ENCODE measurements at regions not wholly inside any gene's neighbourhood (a gene's known extent, or its start where the extent isn't known, plus 50 kb on each side); places are given as distances from the start of the nearest gene placed in this dataset.

DNA sequence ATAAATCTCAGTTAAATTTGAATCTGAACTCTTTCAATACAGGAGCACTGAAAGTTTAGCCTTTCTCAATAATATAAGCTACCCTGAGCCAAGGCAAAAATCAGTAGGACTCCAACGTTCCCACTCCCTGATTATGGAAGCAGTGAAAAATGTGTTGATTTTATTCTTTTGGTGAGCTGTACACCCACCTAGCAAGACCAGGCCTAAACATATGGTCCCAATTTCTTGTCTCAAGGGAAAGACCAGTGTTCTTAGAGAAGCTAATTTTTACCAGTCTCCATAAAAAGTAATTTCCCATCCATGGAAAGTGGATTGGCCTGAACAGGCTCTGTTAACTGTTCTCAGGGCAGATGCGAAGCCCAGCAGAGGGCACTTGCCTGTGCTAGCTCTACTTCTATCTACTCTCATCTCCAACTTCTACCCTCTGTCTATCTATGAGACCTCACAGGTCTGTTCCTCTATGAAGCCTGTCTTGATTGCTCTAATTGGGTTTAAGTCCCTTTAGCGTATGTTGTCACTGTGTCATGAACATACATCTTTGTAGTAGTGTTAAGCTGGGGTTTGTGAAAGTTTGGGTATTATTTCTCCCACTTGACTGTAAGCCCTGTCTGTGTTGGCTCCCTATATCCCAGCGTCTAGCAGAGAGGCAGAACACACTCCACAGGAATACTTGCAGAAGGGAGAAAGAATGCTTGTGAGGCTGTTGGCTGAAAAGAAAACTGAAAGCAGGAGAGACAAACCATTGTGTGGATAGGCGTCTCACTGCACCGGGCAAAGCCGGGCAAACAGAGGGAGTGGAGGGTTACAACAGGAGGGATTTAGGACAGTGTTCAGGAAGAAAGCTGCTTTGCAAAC is 167.1 kb upstream of the MAF start:
- Histone ChIP-seq H4K8ac (replicated peaks; ENCODE audit: insufficient read length, low read depth, low read length) (no peak overlapping the region), H3K9ac (ENCODE audit: extremely low read depth, insufficient read length, low read length) (no peak overlapping the region), H3K23ac (ENCODE audit: insufficient read length, low read depth, low read length) (no peak overlapping the region), H3K4ac (ENCODE audit: low read depth, low read length) (no peak overlapping the region), H3K14ac (ENCODE audit: insufficient read depth, low read length) (no peak overlapping the region), H3K79me2 (ENCODE audit: insufficient read depth, low read length) (no peaks in the 10 kb centered on the region), H3K27me3 (ENCODE audit: insufficient read depth, low read length) (no peaks in the 10 kb centered on the region), H2BK5ac (ENCODE audit: insufficient read length, low read length) (no peak overlapping the region), H3K4me1 (ENCODE audit: insufficient read depth, low read length) (peaks cover 3% of the 10 kb centered on the region; the same call in 1 of the 2 replicates), H3K23me2 (ENCODE audit: insufficient read length, low read depth, low read length, poor library complexity, severe bottlenecking) (peaks cover 5% of the 10 kb centered on the region), H3K27ac (ENCODE audit: insufficient read length, low read depth, low read length) (no peak overlapping the region), H2BK120ac (ENCODE audit: low read depth, low read length, poor library complexity, severe bottlenecking) (no peak overlapping the region), H3K56ac (ENCODE audit: insufficient read length, low read depth, low read length) (no peak overlapping the region), H2BK15ac (ENCODE audit: low read depth, low read length) (no peak overlapping the region), H4K91ac (ENCODE audit: insufficient read length, low read depth, low read length) (no peak overlapping the region), H2AK5ac (ENCODE audit: insufficient read length, low read length) (no peak overlapping the region), H4K20me1 (ENCODE audit: control insufficient read depth, insufficient read depth, insufficient read length) (no peaks in the 10 kb centered on the region), H3T11ph (ENCODE audit: low read length) (no peak overlapping the region), H2BK20ac (ENCODE audit: low read depth, low read length, poor library complexity, severe bottlenecking) (no peak overlapping the region), H3K9me3 (ENCODE audit: control insufficient read depth, low read depth, low read length) (no peaks in the 10 kb centered on the region), H3K4me2 (ENCODE audit: insufficient read depth, insufficient read length, low read length) (no peak overlapping the region), H3K18ac (ENCODE audit: insufficient read length, low read depth, low read length) (no peak overlapping the region), H3K79me1 (ENCODE audit: insufficient read depth, low read depth, low read length, poor library complexity, severe bottlenecking) (no peaks in the 10 kb centered on the region), H2BK12ac (ENCODE audit: insufficient read length, low read depth, low read length) (no peak overlapping the region), H4K5ac (ENCODE audit: insufficient read length, low read depth, low read length) (no peak overlapping the region), H2AFZ (ENCODE audit: low read length) (no peak overlapping the region)
- H3K36me3 Mint-ChIP-seq (ENCODE audit: insufficient read depth in 1 of 3, low read depth in 3 of 3), result no peaks in the 10 kb centered on the region
- H3K4me1 Mint-ChIP-seq, result peaks cover 30 to 31% of the 10 kb centered on the region in 2 experiments
- H3K27ac Mint-ChIP-seq, result no peak overlapping the region
- DNase-seq, result no peak
- TF ChIP-seq, protein P1, sequence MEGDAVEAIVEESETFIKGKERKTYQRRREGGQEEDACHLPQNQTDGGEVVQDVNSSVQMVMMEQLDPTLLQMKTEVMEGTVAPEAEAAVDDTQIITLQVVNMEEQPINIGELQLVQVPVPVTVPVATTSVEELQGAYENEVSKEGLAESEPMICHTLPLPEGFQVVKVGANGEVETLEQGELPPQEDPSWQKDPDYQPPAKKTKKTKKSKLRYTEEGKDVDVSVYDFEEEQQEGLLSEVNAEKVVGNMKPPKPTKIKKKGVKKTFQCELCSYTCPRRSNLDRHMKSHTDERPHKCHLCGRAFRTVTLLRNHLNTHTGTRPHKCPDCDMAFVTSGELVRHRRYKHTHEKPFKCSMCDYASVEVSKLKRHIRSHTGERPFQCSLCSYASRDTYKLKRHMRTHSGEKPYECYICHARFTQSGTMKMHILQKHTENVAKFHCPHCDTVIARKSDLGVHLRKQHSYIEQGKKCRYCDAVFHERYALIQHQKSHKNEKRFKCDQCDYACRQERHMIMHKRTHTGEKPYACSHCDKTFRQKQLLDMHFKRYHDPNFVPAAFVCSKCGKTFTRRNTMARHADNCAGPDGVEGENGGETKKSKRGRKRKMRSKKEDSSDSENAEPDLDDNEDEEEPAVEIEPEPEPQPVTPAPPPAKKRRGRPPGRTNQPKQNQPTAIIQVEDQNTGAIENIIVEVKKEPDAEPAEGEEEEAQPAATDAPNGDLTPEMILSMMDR (conservative IDR thresholded peaks at IDR 0.05), result peak; percentile 56
- H3K9me3 Mint-ChIP-seq, result no peaks in the 10 kb centered on the region; a peak in 1 of 5 replicates
- H3K4me3 Mint-ChIP-seq, result peak overlapping the region in 1 of 2 experiments; percentile 19; a peak in 1 of 5 replicates
- WGBS (ENCODE audit: extremely low coverage, insufficient read length, low lambda C conversion rate), result no CpG with 5 or more reads among the region's 7 CpGs
- peaks cover 7% of the 10 kb centered on the region for H3K27me3 Mint-ChIP-seq (ENCODE audit: low read depth)

Data from H9 (cell line).